DOHH2 (cell line): ENCODE measurements at regions not wholly inside any gene's neighbourhood (a gene's known extent, or its start where the extent isn't known, plus 50 kb on each side); places are given as distances from the start of the nearest gene placed in this dataset.

ENCODE experiments used
- CTCF ChIP-seq: fragments of 200-600 bp; sonication (generic); IDR thresholded peaks from one replicate; pipeline ENCODE4 v1.5.1; 2014; ENCODE audit warnings: antibody characterized with exemption, mild to moderate bottlenecking, low read depth, low read length; ENCODE audit not compliant: poor library complexity, severe bottlenecking
- EZH2phosphoT487 ChIP-seq: fragments of 200-600 bp; sonication (generic); IDR thresholded peaks from 2 replicates; pipeline ENCODE4 v1.6.1; 2017; ENCODE audit warnings: borderline replicate concordance, mild to moderate bottlenecking, antibody characterized with exemption, low read length, moderate library complexity, mixed read lengths

GRCh38 chr1:168372861-168373371 lies 92.2 kb downstream of the TBX19 start:
- TF ChIP-seq CTCF (no peak), EZH2phosphoT487 (no peak)
